HG03520 (cell line): ENCODE measurements at regions not wholly inside any gene's neighbourhood (a gene's known extent, or its start where the extent isn't known, plus 50 kb on each side); places are given as distances from the start of the nearest gene placed in this dataset.
"Not testable (repeated sequence)": the region's sequence is repeated elsewhere in the genome, so short reads cannot be mapped to it uniquely, and the experiment has no call there.

Experiments used
- ATAC-seq: cut with Tn5 transposase; IDR thresholded peaks from one replicate; pipeline ENCODE4 v1.9.1; 2021; ENCODE audit warnings: mild to moderate bottlenecking, moderate library complexity; ENCODE audit not compliant: unreplicated experiment

GRCh38 chr20:19834287-19834686 lies 76.2 kb downstream of the RIN2 start:
- ATAC-seq = no peak

- ATAC-seq = no peak
Observed at GRCh38 chr20:19834783-19835182, 76.7 kb downstream of the RIN2 start.

GRCh38 chr20:19835533-19836222 lies 77.6 kb downstream of the RIN2 start:
- ATAC-seq = no peak

- ATAC-seq = no peak
Observed at GRCh38 chr20:19838468-19838867, 80.4 kb downstream of the RIN2 start.

GRCh38 chr20:19839053-19839452 lies 81.0 kb downstream of the RIN2 start:
- ATAC-seq = no peak

GRCh38 chr20:19840111-19840710 lies 82.2 kb downstream of the RIN2 start:
- no peak for ATAC-seq

GRCh38 chr20:19841740-19842139 lies 83.7 kb downstream of the RIN2 start:
- ATAC-seq = no peak

GRCh38 chr20:19844850-19845249 lies 86.8 kb downstream of the RIN2 start:
- ATAC-seq = not testable (repeated sequence)

- ATAC-seq = no peak
Observed at GRCh38 chr20:19847383-19847782, 89.3 kb downstream of the RIN2 start.

- ATAC-seq = no peak
Observed at GRCh38 chr20:19849341-19850197, 91.5 kb downstream of the RIN2 start.

GRCh38 chr20:19850198-19850533 lies 92.1 kb downstream of the RIN2 start:
- ATAC-seq = no peak

GRCh38 chr20:19851861-19852260 lies 93.8 kb downstream of the RIN2 start:
- no peak for ATAC-seq

GRCh38 chr20:19855416-19855815 lies 97.4 kb downstream of the RIN2 start:
- no peak for ATAC-seq

GRCh38 chr20:19858466-19859371 lies 100.7 kb downstream of the RIN2 start:
- ATAC-seq = no peak

GRCh38 chr20:19859444-19859843 lies 101.4 kb downstream of the RIN2 start:
- ATAC-seq = no peak

- ATAC-seq = no peak
Observed at GRCh38 chr20:19860737-19861136, 102.7 kb downstream of the RIN2 start.

GRCh38 chr20:19861147-19861759 lies 103.2 kb downstream of the RIN2 start:
- no peak for ATAC-seq

GRCh38 chr20:19864130-19864529 lies 106.1 kb downstream of the RIN2 start:
- ATAC-seq = no peak

- ATAC-seq = no peak
Observed at GRCh38 chr20:19866070-19866469, 108.0 kb downstream of the RIN2 start.

- no peak for ATAC-seq
Observed at GRCh38 chr20:19867074-19867473, 109.0 kb downstream of the RIN2 start.
